Neural cell (in vitro differentiated cells): ENCODE measurements at regions not wholly inside any gene's neighbourhood (a gene's known extent, or its start where the extent isn't known, plus 50 kb on each side); places are given as distances from the start of the nearest gene placed in this dataset.

Experiments used
- H2AFZ ChIP-seq: fragments of 200-600, 300-800 bp; sonication (generic), shearing (Covaris generic); 2 replicates; pipeline ENCODE4 v1.6.0; 2014; ENCODE audit warnings: low read depth, mild to moderate bottlenecking, antibody characterized with exemption, low read length, moderate library complexity
- H3F3A ChIP-seq: fragments of 200-600 bp; shearing (Covaris generic); 2 replicates; pipeline ENCODE4 v1.6.1; 2016; ENCODE audit warnings: mild to moderate bottlenecking, moderate library complexity, mixed read lengths, antibody characterized with exemption, low read length; ENCODE audit not compliant: insufficient read depth, poor library complexity, severe bottlenecking
- H3K27ac ChIP-seq: fragments of 200-600, 300-800 bp; sonication (generic), shearing (Covaris generic); 2 replicates; pipeline ENCODE4 v1.5.1; 2014; ENCODE audit warnings: mild to moderate bottlenecking, low read length, moderate library complexity
- H3K27me3 ChIP-seq: fragments of 300-800, 200-600 bp; sonication (generic), shearing (Covaris generic); 2 replicates; pipeline ENCODE4 v1.6.0; 2014; ENCODE audit warnings: mild to moderate bottlenecking, low read depth, low read length, moderate library complexity; ENCODE audit not compliant: insufficient read depth
- H3K36me3 ChIP-seq: fragments of 300-800, 200-600 bp; sonication (generic), shearing (Covaris generic); 2 replicates; pipeline ENCODE4 v1.5.1; 2014; ENCODE audit warnings: mild to moderate bottlenecking, antibody characterized with exemption, low read length, moderate library complexity; ENCODE audit not compliant: insufficient read depth
- H3K4me2 ChIP-seq: fragments of 300-800, 200-600 bp; sonication (generic), shearing (Covaris generic); 2 replicates; pipeline ENCODE4 v1.6.0; 2014; ENCODE audit warnings: mild to moderate bottlenecking, low read length
- H3K4me3 ChIP-seq: fragments of 300-800, 200-600 bp; sonication (generic), shearing (Covaris generic); 2 replicates; pipeline ENCODE4 v1.5.1; 2014; ENCODE audit warnings: mild to moderate bottlenecking, low read length, moderate library complexity
- H3K79me2 ChIP-seq: fragments of 200-600 bp; shearing (Covaris generic); replicated peaks from 2 replicates; pipeline ENCODE4 v1.6.0; 2014; ENCODE audit warnings: mild to moderate bottlenecking, low read length, moderate library complexity; ENCODE audit not compliant: insufficient read depth
- H3K9ac ChIP-seq: fragments of 300-800, 200-600 bp; sonication (generic), shearing (Covaris generic); 2 replicates; pipeline ENCODE4 v1.6.1; 2016; ENCODE audit warnings: mild to moderate bottlenecking, low read length, mixed read lengths
- H3K9me2 ChIP-seq: fragments of 200-600 bp; shearing (Covaris generic); 2 replicates; pipeline ENCODE4 v1.6.1; 2016; ENCODE audit warnings: mild to moderate bottlenecking, low read length, mixed read lengths; ENCODE audit not compliant: insufficient read depth
- H3K9me3 ChIP-seq: fragments of 200-600, 300-800 bp; sonication (generic), shearing (Covaris generic); 2 replicates; pipeline ENCODE4 v1.6.1; 2016; ENCODE audit warnings: mild to moderate bottlenecking, mixed run types, low read length, moderate library complexity, mixed read lengths
- H4K20me1 ChIP-seq: fragments of 200-600 bp; shearing (Covaris generic); 2 replicates; pipeline ENCODE4 v1.6.1; 2016; ENCODE audit warnings: mild to moderate bottlenecking, mixed run types; ENCODE audit not compliant: insufficient read depth
- CTCF ChIP-seq: fragments of 450-650 bp; IDR thresholded peaks from 2 replicates; pipeline ENCODE4 v1.5.1; 2014; ENCODE audit warnings: antibody characterized with exemption, mild to moderate bottlenecking, moderate library complexity; ENCODE audit not compliant: poor library complexity, severe bottlenecking
- EP300 ChIP-seq: fragments of 450-650 bp; conservative IDR thresholded peaks from 2 replicates; pipeline ENCODE4 v1.6.1; 2014; ENCODE audit warnings: antibody characterized with exemption, mild to moderate bottlenecking, moderate library complexity; ENCODE audit not compliant: poor library complexity, severe bottlenecking
- EZH2 ChIP-seq: fragments of 200-600, 300-800 bp; shearing (Covaris generic), sonication (generic); IDR thresholded peaks from 2 replicates; pipeline ENCODE4 v1.6.1; 2014; ENCODE audit warnings: antibody characterized with exemption, low read length, borderline replicate concordance, mild to moderate bottlenecking; ENCODE audit not compliant: insufficient read depth, poor library complexity, severe bottlenecking
- MXI1 ChIP-seq: fragments of 450-650 bp; conservative IDR thresholded peaks from 2 replicates; pipeline ENCODE4 v1.6.1; 2014; ENCODE audit warnings: antibody characterized with exemption, mild to moderate bottlenecking; ENCODE audit not compliant: poor library complexity, severe bottlenecking
- POLR2AphosphoS5 ChIP-seq: IDR thresholded peaks from 2 replicates; pipeline ENCODE4 v1.6.1; 2012
- RAD21 ChIP-seq: fragments of 450-650 bp; conservative IDR thresholded peaks from 2 replicates; pipeline ENCODE4 v1.6.1; 2014; ENCODE audit warnings: antibody characterized with exemption, mild to moderate bottlenecking, moderate library complexity
- SMC3 ChIP-seq: fragments of 450-650 bp; conservative IDR thresholded peaks from 2 replicates; pipeline ENCODE4 v1.6.1; 2014; ENCODE audit warnings: antibody characterized with exemption, mild to moderate bottlenecking, moderate library complexity; ENCODE audit not compliant: poor library complexity
- TAF1 ChIP-seq: IDR thresholded peaks from 2 replicates; pipeline ENCODE4 v1.6.1; 2012; ENCODE audit warnings: low read depth
- TF ChIP-seq, protein P1 (sequence below): IDR thresholded peaks from 2 replicates; pipeline ENCODE4 v1.6.1; 2012; ENCODE audit warnings: borderline replicate concordance

GRCh38 chr16:73614131-73614530, 566.2 kb upstream of the ZFHX3 start:
- no peaks in the 10 kb centered on the region for H3K9me2 ChIP-seq
- H3K27ac ChIP-seq: no peak overlapping the region
- H3K4me2 ChIP-seq: no peak overlapping the region
- no peaks in the 10 kb centered on the region for H3K79me2 ChIP-seq
- no peak overlapping the region for H2AFZ ChIP-seq
- H3F3A ChIP-seq: peaks cover 3% of the 10 kb centered on the region
- no peaks in the 10 kb centered on the region for H3K36me3 ChIP-seq
- H4K20me1 ChIP-seq: no peaks in the 10 kb centered on the region
- no peak overlapping the region for H3K9ac ChIP-seq
- TF ChIP-seq SMC3: no peak
- no peak for TF ChIP-seq EZH2
- TF ChIP-seq POLR2AphosphoS5: no peak
- TF ChIP-seq EP300: no peak
- TF ChIP-seq TAF1: no peak
- no peak for TF ChIP-seq CTCF
- no peak for TF ChIP-seq RAD21
- no peak for TF ChIP-seq MXI1
- TF ChIP-seq, protein P1, sequence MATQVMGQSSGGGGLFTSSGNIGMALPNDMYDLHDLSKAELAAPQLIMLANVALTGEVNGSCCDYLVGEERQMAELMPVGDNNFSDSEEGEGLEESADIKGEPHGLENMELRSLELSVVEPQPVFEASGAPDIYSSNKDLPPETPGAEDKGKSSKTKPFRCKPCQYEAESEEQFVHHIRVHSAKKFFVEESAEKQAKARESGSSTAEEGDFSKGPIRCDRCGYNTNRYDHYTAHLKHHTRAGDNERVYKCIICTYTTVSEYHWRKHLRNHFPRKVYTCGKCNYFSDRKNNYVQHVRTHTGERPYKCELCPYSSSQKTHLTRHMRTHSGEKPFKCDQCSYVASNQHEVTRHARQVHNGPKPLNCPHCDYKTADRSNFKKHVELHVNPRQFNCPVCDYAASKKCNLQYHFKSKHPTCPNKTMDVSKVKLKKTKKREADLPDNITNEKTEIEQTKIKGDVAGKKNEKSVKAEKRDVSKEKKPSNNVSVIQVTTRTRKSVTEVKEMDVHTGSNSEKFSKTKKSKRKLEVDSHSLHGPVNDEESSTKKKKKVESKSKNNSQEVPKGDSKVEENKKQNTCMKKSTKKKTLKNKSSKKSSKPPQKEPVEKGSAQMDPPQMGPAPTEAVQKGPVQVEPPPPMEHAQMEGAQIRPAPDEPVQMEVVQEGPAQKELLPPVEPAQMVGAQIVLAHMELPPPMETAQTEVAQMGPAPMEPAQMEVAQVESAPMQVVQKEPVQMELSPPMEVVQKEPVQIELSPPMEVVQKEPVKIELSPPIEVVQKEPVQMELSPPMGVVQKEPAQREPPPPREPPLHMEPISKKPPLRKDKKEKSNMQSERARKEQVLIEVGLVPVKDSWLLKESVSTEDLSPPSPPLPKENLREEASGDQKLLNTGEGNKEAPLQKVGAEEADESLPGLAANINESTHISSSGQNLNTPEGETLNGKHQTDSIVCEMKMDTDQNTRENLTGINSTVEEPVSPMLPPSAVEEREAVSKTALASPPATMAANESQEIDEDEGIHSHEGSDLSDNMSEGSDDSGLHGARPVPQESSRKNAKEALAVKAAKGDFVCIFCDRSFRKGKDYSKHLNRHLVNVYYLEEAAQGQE: no peak
- no peaks in the 10 kb centered on the region for H3K27me3 ChIP-seq
- H3K4me3 ChIP-seq: no peak overlapping the region
- H3K9me3 ChIP-seq: no peaks in the 10 kb centered on the region

DNA sequence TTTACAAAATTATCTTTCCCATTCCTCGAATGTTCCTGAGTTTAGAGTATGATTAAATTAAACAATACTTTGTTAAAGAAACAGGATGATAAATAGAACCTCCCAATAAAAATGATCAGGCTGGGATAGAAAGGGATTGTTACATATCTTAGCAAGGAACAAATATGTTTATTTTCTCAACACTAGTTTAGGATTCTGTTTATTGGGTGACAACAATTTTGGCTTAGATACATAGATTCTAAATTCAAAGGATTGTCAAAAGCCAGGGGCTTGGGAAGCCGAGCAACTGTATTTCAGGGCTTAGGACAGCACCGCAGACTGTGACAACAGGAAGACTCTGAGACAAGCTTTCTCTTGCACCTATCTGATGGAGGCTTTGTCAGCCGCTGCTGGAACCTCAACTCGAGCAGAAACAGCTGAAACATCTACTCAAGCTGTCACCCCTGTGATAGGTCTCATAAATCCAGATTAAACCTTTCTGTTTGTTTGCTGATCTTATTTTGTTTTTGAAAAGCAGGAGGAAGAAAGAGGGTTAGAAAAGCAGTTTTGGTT, 562.8 kb upstream of the ZFHX3 start:
- H3K4me2 ChIP-seq: no peak overlapping the region
- H3K36me3 ChIP-seq: no peaks in the 10 kb centered on the region
- no peak overlapping the region for H3K9ac ChIP-seq
- no peaks in the 10 kb centered on the region for H4K20me1 ChIP-seq
- no peaks in the 10 kb centered on the region for H3K9me3 ChIP-seq
- H3K79me2 ChIP-seq: no peaks in the 10 kb centered on the region
- TF ChIP-seq EZH2 (no peak), POLR2AphosphoS5 (no peak), SMC3 (no peak), TAF1 (no peak), EP300 (peak; percentile 28)
- no peaks in the 10 kb centered on the region for H3F3A ChIP-seq
- H2AFZ ChIP-seq: no peak overlapping the region
- H3K27ac ChIP-seq: peak overlapping the region; percentile 3
- no peaks in the 10 kb centered on the region for H3K9me2 ChIP-seq
- H3K4me3 ChIP-seq: no peak overlapping the region
- no peaks in the 10 kb centered on the region for H3K27me3 ChIP-seq
